HG03378 (cell line): ENCODE measurements at regions not wholly inside any gene's neighbourhood (a gene's known extent, or its start where the extent isn't known, plus 50 kb on each side); places are given as distances from the start of the nearest gene placed in this dataset.
"Not testable (repeated sequence)": the region's sequence is repeated elsewhere in the genome, so short reads cannot be mapped to it uniquely, and the experiment has no call there.

Experiments
- ATAC-seq: cut with Tn5 transposase; IDR thresholded peaks from one replicate; pipeline ENCODE4 v1.9.1; 2021; ENCODE audit warnings: mild to moderate bottlenecking, moderate library complexity; ENCODE audit not compliant: unreplicated experiment

GRCh38 chr12:31906557-31907301 lies 52.5 kb upstream of the RESF1 start:
- ATAC-seq: no peak

- ATAC-seq: no peak
Observed at GRCh38 chr12:31903025-31903424, 56.2 kb upstream of the RESF1 start.

GRCh38 chr12:31900271-31900670 lies 58.9 kb upstream of the RESF1 start:
- ATAC-seq: no peak

GRCh38 chr12:31899109-31899508 lies 60.1 kb upstream of the RESF1 start:
- no peak for ATAC-seq

DNA sequence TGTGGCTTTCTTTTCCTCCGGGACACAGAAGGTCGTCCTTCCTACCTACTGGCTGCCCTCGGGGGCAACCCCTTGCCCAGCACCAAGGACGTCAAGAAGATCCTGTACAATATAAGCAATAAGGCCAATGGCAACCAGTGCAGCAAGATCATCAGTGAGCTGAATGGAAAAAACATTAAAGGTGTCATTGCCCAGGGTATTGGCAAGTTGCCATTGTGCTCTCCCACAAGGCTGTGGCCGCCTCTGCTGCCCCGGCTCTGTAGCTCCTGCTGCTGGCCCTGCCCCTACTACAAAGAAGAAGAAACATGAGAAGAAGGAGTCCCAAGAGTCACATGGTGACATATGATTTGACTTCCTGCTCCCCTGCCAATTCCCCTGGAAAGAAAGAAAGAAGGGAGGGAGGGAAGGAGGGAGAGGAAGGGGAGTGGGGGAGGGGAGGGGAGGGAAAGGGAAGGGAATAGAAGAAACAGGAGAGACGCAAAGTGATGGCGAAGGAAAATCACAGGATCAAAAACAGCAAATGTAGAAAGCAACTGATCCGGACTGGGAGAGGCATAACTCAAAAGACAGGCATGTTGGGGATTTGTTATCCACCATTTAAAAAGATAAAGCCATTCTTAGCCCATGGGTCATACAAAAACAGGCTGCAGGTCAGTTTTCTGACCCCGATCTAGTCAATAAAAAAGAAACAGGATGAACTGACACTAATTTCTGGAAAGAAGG lies 61.3 kb upstream of the RESF1 start:
- ATAC-seq: no peak

- ATAC-seq: not testable (repeated sequence)
Observed at GRCh38 chr12:31897092-31897491, 62.1 kb upstream of the RESF1 start.

DNA sequence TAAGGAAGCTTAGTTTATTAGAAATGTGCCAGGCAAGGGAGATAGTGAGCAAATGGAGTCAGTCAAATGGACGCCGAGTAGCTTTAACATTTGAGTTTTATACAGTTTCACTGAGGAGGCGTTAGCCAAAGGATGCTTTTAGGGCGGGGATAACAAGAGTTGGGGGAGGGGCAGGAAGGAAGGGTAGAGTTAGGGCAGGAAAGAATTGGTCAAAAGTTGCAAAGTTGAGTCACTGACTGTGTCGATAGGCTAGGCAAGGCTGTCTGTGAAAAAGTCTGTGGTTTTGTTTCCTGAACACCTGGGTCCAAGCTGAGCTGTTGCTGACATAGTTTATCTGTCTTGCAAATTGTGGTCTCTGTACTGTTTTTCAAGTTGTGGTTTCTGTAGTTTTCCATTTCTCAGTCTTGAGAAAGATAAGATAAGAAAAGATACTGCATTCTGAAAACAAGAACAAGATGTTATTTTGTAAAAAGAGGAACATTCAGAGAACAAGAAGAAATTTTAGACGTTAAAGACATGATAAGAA lies 62.6 kb upstream of the RESF1 start:
- ATAC-seq: peak; percentile 99

GRCh38 chr12:31895449-31896150 lies 63.6 kb upstream of the RESF1 start:
- ATAC-seq: no peak

DNA sequence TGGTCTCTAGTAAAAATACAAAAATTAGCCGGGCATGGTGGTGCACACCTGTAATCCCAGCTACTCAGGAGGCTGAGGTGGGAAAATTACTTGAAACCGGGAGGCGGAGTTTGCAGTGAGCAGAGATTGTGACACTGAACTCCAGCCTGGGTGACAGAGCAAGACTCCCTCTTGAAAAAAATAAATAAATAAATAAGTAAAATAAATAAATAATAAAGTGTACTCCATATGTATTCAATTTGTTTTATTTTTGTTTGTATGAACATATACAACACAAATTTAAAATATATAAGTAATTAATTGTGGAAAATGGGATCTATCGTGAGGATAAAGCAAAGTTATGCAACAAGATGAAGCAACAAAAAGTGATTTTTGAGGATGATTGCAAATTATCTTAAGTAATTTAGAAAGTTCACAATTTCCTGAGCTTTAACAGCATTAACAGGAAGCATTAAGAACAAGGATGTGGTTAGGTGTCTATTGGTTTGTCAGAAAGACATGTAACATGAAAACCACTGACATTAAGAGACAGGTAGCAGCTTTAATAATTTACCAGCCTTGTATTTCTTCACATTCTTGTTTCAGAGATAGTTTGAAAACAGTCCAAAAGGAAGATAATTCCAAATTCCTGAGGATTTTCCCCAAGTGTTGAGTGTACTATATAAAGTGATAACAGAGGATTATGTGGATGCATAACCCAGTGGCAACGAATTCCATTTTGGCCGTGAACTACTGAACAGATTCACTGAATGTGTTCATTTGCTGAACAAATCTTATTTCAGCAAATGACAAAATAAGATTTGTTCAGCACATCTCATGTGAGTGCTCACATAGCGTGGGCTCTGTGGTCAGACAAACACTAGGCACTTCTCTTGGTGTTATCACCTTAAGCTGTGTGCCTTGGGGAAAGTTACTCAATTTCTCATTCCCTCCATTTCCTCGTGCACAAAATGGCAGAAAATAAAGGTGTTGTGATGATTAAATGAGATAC lies 68.6 kb upstream of the RESF1 start:
- ATAC-seq: peak; percentile 65

DNA sequence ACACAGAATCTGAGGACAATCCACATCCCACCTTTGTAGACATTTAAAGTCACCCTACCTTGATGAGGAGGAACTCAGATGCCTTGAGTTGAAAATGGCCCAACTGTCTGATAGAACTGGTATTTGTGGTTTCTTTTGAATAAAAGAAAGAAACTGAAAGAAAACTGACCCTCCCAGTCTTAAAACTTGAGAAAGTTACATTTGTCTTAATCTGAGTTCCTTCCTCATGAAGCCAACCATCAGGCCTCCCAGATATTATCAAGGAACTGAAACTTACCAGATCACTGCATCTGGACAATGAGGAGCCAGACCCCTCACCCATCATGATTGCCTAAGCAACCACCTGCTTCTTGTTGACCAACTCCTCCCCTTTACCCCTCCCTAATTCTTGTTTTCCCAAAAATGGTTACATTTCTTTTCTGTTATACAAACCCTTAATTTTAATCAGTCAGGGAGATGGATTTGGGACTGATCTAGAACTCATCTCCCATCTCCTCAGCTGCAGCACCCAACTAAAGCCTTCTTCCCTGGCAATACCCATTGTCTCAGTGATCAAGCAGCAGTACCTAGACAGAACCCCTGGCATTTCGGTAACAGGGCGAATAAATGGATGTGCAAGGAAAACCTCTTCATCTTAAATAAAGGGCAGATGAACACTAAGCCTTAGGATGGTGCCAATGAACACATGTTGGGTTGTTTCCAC lies 72.0 kb upstream of the RESF1 start:
- peak; percentile 44 for ATAC-seq

DNA sequence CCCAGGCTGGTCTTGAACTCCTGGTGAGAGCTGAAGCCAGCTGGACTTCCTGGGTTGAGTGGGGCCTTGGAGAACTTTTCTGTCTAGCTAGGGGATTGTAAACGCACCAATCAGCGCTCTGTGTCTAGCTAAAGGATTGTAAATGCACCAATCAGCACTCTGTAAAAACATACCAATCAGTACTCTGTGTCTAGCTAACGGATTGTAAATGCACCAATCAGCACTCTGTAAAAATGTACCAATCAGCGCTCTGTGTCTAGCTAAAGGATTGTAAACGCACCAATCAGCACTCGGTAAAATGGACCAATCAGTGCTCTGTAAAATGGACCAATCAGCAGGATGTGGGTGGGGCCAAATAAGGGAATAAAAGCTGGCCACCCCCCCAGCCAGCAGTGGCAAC lies 76.5 kb upstream of the RESF1 start:
- not testable (repeated sequence) for ATAC-seq

DNA sequence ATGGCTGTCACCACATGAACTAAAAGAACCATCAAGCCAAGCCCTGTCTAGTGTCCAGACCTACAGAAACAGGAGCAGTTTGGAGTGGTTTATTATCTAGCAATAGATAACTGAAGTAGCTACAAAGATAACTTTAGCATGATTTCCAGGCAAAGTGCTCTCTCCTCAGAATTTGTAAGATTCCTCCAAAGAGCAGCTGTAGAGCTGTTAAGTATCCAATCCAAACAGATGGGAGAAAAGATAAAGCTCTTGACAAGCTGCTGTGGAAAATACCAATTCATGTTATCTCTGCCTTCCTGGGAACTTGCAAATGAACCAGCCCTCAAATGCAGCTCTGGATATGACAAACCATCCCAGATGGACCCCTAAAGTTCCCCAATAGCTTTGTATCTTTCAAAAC lies 78.9 kb upstream of the RESF1 start:
- no peak for ATAC-seq

GRCh38 chr12:31877884-31878283 lies 81.3 kb upstream of the RESF1 start:
- ATAC-seq: no peak

- no peak for ATAC-seq
Observed at GRCh38 chr12:31876568-31877424, 82.4 kb upstream of the RESF1 start.

DNA sequence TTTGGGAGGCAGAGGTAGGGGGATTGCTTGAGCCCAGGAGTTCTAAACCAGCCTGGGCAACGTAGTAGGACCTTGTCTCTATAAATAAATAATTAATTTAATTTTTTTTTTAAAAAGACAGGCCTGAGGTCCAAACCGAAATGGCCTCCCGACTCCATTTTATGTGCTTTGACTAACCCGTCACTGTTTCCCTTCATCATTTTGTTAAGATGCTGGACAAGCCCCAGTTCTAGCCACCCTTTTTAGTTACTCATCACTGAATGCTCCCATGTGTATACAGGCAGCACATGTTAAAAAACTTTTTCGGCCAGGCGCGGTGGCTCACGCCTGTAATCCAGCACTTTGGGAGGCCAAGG lies 83.6 kb upstream of the RESF1 start:
- ATAC-seq: no peak

GRCh38 chr12:31874961-31875608 lies 84.1 kb upstream of the RESF1 start:
- ATAC-seq: peak; percentile 89

DNA sequence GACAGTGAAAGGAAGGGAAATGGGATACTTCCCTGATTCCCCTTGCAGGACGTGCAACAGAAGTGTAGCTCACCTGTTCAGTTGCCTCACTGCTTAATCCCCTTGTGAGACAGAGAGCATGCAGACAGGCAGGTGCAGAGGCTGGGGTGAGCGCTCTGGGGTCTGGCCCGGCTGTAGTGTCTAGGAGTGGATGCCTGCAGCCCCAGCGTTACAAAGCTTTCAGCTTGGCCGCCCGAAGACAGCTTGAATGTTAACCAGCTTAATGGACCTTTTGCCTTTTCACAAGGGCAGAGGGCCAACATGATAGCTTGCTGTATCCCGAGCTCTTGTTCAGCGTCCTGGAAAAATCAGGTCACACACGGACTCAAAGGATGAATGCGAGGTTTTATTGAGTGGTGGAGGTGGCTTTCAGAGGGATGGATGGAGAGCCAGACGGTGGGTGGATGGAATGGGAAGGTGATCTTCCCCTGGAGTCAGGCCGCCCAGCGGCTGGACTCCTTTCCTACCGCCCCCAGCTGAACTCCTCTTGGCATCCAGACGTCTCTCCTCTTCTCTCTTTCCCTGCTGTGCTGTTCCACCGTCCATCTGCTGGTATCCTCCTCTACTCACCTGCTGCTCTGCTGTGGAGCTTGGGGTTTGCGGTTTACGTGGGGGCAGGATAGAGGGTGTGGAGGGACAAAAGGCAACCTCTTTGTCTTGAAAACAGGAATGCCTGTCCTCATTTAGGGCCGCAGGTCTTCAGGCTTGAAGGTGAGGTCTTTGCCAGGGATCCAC lies 86.2 kb upstream of the RESF1 start:
- ATAC-seq: no peak

- no peak for ATAC-seq
Observed at GRCh38 chr12:31869972-31870371, 89.2 kb upstream of the RESF1 start.
